ENCODE measurements at regions not wholly inside any gene's neighbourhood (a gene's known extent, or its start where the extent isn't known, plus 50 kb on each side); places are given as distances from the start of the nearest gene placed in this dataset.

DNA sequence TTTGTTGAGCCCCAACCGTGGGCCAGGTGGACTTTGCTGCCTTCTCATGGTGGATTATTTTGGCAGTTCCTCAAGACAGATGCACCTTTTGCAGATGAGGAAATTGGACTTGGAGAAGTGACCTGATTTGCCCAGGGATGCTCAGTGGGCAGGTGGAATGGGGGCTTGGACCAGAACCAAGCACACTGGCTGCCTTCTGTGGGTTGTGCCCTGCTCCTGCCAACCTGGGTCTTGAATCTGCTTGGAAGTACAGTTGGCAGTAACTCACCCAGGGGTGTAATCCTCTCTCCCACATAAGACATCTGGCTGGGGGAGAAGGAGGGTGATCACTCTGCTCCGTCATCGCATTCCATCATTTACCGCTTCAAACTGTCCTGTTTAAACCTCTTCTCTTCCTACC lies 110.5 kb upstream of the GPR26 start:
- DNase-seq (ENCODE audit: low spot score): no peak

DNA sequence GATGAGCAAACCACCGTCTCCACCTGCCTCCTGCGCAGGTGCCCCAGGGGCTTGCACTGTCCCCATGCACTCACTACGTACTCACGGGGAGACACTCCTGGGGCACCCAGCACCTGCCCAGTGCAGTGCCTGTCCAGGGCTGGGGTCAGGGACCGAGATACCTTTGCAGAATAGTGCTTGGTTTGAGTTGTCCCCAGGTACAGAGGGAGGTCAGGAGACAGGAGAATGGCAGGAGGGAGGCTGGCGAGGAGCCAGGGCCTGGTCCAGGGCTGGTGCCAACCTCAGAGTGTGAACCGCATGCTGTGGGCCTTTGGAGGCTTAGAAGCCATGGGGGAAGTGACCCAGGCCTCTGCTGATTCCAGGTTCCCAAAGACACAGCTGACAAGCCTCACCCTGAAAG lies 110.1 kb upstream of the GPR26 start:
- DNase-seq (ENCODE audit: low spot score): no peak

- no peak for DNase-seq (ENCODE audit: low spot score)
Measured at GRCh38 chr10:123556736-123557135, 109.4 kb upstream of the GPR26 start.

DNA sequence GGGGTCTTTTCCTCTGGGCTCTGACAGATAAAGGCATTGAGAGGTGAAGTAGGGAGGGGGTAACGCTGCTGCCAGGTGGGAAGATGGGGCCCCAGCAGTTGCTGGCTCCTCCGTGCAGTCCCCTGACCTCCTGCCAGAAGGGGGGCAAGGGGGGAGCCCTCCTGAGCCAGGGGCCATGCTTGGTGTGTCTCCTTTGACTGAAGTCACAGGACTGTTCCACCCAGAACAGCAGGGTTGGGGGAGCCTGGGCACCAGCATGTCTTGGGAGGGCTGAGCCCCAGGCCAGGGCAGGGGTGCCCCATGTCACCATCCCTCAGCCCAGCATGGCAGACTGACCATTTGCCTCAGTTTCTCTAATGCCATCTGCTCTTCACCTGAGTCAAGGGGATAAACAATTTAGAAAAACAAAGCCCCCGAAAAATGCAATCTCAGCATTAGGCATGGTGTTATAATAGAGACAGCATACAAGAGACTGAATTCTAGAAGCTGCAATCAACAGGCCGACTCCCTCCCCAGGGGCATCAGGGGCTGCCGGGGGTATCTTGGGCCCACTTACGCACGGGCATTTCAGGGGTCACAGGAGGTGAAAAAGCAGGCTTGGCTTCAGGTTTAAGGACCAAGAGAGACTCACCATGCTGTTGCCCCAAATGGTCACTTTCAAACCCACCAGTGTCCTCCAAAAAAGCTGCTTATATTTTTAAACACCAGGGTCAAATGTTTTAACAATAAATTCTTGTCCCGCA lies 108.6 kb upstream of the GPR26 start:
- no peak for DNase-seq (ENCODE audit: low spot score)

GRCh38 chr10:123558651-123559050 lies 107.5 kb upstream of the GPR26 start:
- no peak for DNase-seq (ENCODE audit: low spot score)

GRCh38 chr10:123559066-123559822 lies 106.9 kb upstream of the GPR26 start:
- peak; percentile 73 for DNase-seq (ENCODE audit: low spot score)

- DNase-seq (ENCODE audit: low spot score): no peak
Measured at GRCh38 chr10:123559823-123560092, 106.4 kb upstream of the GPR26 start.

DNA sequence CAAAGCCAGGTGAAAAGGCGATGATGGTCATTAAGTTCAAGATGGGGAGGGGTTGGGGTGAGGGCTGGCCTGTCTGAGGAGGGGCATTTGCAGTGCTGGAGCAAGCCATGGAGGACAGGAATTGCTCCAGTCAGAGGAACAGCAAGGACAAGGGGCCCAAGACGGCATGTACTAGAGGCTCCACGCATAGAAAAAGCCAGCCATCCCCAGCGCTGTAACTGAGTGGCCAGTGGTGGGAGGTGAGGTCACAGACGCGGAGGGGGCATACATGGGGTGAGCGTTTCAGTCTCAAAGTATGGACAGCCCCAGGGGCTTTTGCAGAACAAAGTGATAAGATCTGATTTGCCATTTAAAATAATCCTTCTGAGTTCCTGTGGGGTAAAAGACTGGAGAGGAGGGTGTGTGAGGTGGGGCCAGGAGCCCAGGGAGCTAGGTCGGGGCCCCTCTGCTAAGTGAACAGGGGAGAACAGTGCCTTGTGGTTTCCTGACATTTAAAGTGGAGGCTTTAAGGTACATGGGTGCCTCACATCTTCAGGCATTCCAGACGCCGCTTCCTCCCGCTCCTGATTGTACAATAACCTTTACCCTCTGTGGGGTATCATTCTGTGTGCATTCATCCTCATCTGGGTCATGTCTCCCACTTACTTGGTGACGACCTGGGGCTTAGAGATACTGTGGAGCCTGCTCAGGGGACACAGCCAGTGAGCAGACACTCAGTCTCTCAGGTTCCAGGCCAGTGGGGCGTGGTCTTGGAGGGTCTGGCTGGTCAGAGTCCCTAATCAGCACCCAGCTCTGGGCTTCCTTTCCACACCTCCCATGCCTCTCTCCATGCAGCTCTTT lies 105.6 kb upstream of the GPR26 start:
- no peak for DNase-seq (ENCODE audit: low spot score)

DNA sequence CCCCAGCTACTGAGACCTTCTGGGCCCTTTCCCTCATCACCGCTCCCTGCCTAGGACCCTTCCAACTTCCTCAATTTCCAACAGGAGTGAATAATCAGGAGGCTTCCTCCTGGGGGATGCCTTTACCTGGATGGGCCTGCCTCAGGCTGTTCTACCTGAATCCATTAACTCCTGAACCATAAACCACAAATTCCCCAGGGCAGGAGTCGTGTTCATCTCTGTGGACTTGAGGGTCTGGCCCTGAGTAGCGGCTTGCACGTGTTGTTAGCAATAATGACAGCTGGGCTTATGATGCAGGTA lies 105.1 kb upstream of the GPR26 start:
- DNase-seq (ENCODE audit: low spot score): no peak

GRCh38 chr10:123562387-123562786 lies 103.8 kb upstream of the GPR26 start:
- DNase-seq (ENCODE audit: low spot score): no peak

- no peak for DNase-seq (ENCODE audit: low spot score)
Measured at GRCh38 chr10:123562811-123563580, 103.2 kb upstream of the GPR26 start.

GRCh38 chr10:123563581-123563855 lies 102.6 kb upstream of the GPR26 start:
- DNase-seq (ENCODE audit: low spot score): no peak

GRCh38 chr10:123563994-123564393 lies 102.2 kb upstream of the GPR26 start:
- DNase-seq (ENCODE audit: low spot score): no peak

- no peak for DNase-seq (ENCODE audit: low spot score)
Measured at GRCh38 chr10:123564631-123565030, 101.5 kb upstream of the GPR26 start.

GRCh38 chr10:123565691-123566660 lies 100.2 kb upstream of the GPR26 start:
- no peak for DNase-seq (ENCODE audit: low spot score)

DNA sequence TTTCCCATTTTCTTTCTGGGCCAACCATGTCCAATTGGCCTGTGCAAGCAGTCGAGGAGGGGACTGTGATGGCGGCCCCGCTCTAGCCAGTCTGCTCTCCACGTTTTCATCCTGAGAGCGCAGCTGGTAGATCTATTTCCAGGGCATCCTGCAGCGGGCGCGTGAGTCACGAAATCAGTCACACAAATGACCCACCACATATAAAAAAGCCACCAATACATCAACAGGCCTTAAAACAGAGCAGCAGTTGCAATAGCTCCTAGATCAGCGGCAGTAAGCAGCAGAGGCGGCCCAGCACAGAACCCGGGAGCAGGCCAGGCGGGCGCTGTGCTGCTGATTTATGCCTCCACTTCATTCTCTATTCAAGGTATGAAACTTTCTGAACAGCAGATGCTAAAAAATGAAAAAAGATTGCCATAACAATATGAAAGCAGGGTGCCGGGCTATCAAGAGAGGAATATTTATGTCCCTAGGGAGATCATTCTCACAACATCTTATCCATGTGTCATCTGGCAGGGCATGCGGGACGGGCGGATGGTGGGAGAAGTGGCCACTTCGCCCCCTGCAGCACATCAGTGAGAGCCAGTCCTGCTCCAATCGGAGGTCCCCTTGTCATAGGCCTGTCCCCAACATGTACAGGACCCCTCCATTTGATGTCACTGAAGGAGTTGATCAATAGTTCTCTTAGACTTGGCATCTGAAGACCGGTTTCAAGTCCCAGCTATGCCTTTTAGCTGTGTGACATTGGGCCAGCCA lies 98.0 kb upstream of the GPR26 start:
- DNase-seq (ENCODE audit: low spot score): no peak

DNA sequence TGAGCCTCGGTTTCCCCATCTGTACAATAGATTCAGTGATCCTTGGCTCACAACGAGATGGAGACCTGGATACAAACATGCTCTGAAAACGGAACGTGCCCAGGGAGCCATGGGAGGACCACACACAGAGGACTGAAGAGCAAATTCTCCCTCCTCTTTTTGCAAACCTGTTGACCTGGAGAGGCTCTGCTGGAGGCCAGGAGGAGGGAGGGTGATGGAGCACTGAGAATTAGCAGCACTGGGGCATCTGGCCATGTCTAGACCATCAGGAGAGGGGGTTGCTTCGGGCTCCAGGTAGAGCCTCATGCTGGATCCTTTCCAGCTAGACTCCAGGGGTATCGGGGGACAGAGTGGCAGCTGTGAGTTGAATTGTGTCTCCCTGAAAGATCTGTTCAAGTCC lies 97.4 kb upstream of the GPR26 start:
- DNase-seq (ENCODE audit: low spot score): no peak

DNA sequence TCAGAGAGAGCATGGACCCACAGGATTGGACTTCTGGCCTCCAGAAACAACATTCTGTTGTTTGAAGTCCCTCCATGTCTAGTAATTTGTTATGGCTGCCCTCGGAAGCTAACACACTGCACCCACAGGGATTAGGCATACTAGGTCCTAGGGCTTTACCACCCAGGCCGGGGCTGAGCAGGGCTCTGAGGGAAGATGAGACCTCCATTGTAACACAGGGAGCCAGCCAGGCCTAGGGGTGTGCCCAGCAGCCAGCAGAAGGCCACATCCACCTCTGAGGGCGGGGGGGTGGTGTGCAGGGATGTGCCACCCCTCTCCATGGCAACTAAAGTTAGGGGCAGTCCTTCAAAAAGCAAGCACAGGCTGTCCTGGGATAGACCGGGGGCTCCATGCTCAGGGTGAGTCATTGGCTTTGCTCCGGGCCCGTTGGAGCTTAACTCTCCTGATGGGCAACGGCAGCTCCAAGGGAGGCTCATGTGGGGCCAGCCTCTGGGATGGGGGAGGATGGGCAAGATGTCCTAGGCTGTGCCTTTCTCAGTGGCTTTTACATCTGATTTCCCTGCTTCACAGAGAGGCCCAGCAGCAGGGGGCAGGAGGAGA lies 96.6 kb upstream of the GPR26 start:
- no peak for DNase-seq (ENCODE audit: low spot score)

DNA sequence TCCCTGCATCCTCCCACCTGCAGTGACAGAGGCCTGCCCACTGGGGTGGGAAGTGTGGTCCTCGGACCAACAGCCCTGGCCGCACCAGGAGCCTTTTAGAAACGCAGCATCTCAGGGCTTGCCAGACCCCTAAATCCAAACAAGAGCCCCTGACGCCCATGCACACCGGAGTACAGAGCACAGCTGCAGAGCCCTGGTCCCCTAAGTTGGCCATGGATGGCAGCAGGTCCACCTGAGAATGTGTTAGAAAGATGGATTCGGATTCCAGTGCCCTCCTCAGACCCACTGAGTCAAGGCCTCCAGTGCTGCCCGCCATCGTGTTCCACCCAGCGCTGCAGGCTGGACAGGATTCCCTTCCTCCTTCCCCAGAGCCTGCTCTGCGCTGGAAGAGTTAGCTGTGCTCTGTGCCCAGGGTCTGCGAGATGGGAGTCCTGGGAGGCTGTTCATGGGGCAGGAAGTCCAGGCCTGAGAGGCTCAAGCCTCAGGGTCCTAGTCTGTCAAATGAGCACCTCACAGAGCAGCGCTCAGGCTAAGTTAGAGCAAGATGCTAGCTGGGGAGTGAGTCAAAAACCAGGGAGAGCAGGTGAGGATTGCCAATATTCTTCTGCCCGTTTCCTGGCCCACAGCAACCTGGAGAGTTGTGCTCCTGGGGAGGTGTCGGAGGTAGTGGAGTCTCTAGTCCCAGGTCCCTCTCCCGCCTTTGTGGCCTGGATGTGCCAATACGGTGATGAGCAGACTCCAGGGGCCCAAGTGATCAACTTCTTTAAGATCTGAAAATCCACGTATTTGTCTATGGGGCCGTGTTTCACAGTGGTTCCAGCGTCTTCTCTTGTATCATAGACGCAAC lies 95.9 kb upstream of the GPR26 start:
- no peak for DNase-seq (ENCODE audit: low spot score)

Data from SK-N-DZ (cell line).